ENCODE measurements at regions not wholly inside any gene's neighbourhood (a gene's known extent, or its start where the extent isn't known, plus 50 kb on each side); places are given as distances from the start of the nearest gene placed in this dataset.

GRCh38 chr4:152153476-152154270, 382.2 kb downstream of the FBXW7 start:
- TF ChIP-seq, protein P1, sequence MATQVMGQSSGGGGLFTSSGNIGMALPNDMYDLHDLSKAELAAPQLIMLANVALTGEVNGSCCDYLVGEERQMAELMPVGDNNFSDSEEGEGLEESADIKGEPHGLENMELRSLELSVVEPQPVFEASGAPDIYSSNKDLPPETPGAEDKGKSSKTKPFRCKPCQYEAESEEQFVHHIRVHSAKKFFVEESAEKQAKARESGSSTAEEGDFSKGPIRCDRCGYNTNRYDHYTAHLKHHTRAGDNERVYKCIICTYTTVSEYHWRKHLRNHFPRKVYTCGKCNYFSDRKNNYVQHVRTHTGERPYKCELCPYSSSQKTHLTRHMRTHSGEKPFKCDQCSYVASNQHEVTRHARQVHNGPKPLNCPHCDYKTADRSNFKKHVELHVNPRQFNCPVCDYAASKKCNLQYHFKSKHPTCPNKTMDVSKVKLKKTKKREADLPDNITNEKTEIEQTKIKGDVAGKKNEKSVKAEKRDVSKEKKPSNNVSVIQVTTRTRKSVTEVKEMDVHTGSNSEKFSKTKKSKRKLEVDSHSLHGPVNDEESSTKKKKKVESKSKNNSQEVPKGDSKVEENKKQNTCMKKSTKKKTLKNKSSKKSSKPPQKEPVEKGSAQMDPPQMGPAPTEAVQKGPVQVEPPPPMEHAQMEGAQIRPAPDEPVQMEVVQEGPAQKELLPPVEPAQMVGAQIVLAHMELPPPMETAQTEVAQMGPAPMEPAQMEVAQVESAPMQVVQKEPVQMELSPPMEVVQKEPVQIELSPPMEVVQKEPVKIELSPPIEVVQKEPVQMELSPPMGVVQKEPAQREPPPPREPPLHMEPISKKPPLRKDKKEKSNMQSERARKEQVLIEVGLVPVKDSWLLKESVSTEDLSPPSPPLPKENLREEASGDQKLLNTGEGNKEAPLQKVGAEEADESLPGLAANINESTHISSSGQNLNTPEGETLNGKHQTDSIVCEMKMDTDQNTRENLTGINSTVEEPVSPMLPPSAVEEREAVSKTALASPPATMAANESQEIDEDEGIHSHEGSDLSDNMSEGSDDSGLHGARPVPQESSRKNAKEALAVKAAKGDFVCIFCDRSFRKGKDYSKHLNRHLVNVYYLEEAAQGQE (IDR thresholded peaks at IDR 0.05; ENCODE audit: insufficient read depth in 1 of 2, low read depth in 2 of 2, low read length in 2 of 2), result no peak
- TF ChIP-seq POLR2AphosphoS5 (IDR thresholded peaks at IDR 0.05; ENCODE audit: low read depth, low read length) (no peak), TAF1 (IDR thresholded peaks at IDR 0.05; ENCODE audit: borderline replicate concordance, insufficient read depth, low read length) (no peak)

Measured in PFSK-1 (cell line).